ENCODE measurements at regions not wholly inside any gene's neighbourhood (a gene's known extent, or its start where the extent isn't known, plus 50 kb on each side); places are given as distances from the start of the nearest gene placed in this dataset.
"Not testable (repeated sequence)": the region's sequence is repeated elsewhere in the genome, so short reads cannot be mapped to it uniquely, and the experiment has no call there.

GRCh38 chr17:16888413-16889087 is 83.4 kb downstream of the TNFRSF13B start:
- no peak for TF ChIP-seq CTCF (IDR thresholded peaks at IDR 0.05)
- TF ChIP-seq ZFX (IDR thresholded peaks at IDR 0.05; ENCODE audit: borderline replicate concordance): no peak

GRCh38 chr17:16887523-16888095 is 84.3 kb downstream of the TNFRSF13B start:
- H3K27ac ChIP-seq: no peak overlapping the region
- no peak for TF ChIP-seq CTCF (IDR thresholded peaks at IDR 0.05)
- TF ChIP-seq ZFX (IDR thresholded peaks at IDR 0.05; ENCODE audit: borderline replicate concordance): no peak

More at GRCh38 chr17:16888413-16889087, 83.4 kb downstream of the TNFRSF13B start:
- H3K27ac ChIP-seq: no peak overlapping the region

GRCh38 chr17:16886655-16887322 is 85.1 kb downstream of the TNFRSF13B start:
- TF ChIP-seq CTCF (IDR thresholded peaks at IDR 0.05) (no peak), ZFX (IDR thresholded peaks at IDR 0.05; ENCODE audit: borderline replicate concordance) (no peak)
- no peak overlapping the region for H3K27ac ChIP-seq

- H3K27ac ChIP-seq: not testable (repeated sequence)
These were observed 86.7 kb downstream of the TNFRSF13B start for GRCh38 chr17:16885204-16885603.

GRCh38 chr17:16882926-16883265 is 89.0 kb downstream of the TNFRSF13B start:
- not testable (repeated sequence) for H3K27ac ChIP-seq

- no peak overlapping the region for H3K27ac ChIP-seq
- TF ChIP-seq ZFX (IDR thresholded peaks at IDR 0.05; ENCODE audit: borderline replicate concordance): no peak
- TF ChIP-seq CTCF (IDR thresholded peaks at IDR 0.05): no peak
These were observed 89.5 kb downstream of the TNFRSF13B start for GRCh38 chr17:16882243-16882925.

GRCh38 chr17:16881239-16881924 is 90.5 kb downstream of the TNFRSF13B start:
- TF ChIP-seq CTCF (IDR thresholded peaks at IDR 0.05): no peak
- TF ChIP-seq ZFX (IDR thresholded peaks at IDR 0.05; ENCODE audit: borderline replicate concordance): no peak
- H3K27ac ChIP-seq: no peak overlapping the region

GRCh38 chr17:16880843-16881230 is 91.1 kb downstream of the TNFRSF13B start:
- TF ChIP-seq CTCF (IDR thresholded peaks at IDR 0.05) (no peak), ZFX (IDR thresholded peaks at IDR 0.05; ENCODE audit: borderline replicate concordance) (no peak)
- no peak overlapping the region for H3K27ac ChIP-seq
